HG02938 (cell line): ENCODE measurements at regions not wholly inside any gene's neighbourhood (a gene's known extent, or its start where the extent isn't known, plus 50 kb on each side); places are given as distances from the start of the nearest gene placed in this dataset.

Experiments used
- ATAC-seq: cut with Tn5 transposase; IDR thresholded peaks from one replicate; pipeline ENCODE4 v1.9.1; 2021; ENCODE audit warnings: mild to moderate bottlenecking, moderate library complexity; ENCODE audit not compliant: unreplicated experiment

DNA sequence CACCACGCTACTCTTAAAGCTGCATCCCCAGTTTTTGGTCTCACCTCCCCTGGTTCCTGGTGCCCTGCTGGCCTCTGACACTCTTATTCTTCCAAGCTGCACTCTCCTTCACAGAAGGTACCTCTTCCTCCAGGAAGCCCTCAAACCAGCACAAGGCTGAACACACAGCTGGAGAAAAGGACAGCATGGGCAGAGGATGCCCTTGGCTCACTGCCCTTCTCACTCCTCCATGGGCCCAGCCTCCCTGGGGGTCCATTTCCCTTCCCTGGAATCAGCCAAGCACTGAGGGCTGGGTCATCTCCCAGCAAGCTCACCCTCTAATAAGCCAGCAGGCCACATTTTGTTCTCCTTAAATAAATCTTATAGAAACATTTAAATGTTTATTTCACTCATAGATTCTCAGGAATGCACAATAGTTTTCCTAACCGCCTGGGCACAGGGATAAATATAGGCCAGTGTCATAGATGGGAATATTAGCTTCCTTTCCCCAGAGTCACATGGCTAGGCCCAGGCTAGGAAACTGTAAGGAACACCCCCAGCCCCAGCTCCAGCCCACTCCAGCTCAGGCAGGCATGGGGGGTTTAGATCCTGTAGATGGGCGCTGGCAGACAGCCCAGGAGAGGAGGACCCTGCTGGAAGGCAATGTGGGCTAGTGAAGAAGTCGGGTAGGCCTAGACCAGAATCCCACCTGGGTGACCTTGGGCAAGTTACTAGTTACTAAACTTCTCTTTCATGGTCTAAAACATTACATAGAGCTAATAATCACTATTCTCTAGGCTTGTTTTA, 51.5 kb downstream of the IRAG1 start:
- no peak for ATAC-seq

DNA sequence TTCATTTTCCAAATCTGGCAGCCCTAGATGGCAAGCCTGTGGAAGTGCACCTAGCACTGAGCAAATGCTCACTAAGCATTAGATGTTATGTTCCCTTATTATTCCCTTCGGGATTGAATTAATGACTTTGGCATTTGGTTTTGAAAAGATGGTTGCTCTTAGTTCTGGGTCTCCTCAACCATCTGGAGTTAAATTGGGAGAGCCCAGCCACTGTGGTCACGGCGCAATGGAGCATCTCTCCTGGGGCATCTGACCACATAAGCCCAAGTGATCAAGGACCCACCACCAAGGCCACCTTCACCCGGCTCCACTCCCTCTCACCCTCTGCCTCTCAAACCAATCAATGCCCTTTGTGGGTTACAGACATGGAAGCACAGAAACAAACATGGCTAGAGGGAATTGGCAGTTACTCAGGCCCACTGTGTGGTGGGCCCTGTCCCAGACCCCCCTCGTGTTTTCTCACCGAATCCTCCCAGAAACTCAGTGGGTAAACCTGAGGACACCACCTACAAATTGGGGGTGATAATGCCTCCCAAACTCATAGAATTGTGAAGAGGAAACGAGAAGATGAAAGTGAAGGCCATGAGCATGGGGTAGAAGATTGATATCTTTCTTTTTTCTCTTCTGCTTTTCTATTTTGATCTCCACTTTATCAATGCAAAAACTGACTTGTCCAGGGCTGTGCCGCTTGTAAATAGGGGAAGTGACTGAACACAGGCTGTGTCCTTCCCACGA, 52.2 kb downstream of the IRAG1 start:
- ATAC-seq, result peak; percentile 92

- ATAC-seq, result no peak
Observed at GRCh38 chr11:10640308-10640707, 53.2 kb downstream of the IRAG1 start.

DNA sequence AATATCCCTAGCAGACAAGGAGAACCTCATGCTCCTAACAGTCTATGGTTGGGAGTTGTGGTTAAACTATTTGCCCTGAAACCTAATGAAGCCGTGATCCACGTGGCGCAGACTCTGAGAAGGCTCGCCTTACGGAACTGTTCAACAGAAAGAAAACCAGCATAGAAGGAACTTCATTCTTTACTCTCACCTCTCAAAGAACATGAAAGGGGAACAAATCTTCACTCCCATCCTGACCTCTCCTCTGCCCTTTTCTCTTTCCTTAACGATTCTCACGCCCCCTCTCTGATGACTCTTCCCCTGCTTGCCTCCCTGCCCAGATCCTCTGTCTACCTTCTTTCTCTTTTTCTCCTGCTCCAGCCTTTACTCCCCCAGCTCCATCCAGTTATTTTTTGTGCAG, 54.2 kb downstream of the IRAG1 start:
- ATAC-seq, result no peak

GRCh38 chr11:10638316-10638925, 55.1 kb downstream of the IRAG1 start:
- ATAC-seq, result no peak

DNA sequence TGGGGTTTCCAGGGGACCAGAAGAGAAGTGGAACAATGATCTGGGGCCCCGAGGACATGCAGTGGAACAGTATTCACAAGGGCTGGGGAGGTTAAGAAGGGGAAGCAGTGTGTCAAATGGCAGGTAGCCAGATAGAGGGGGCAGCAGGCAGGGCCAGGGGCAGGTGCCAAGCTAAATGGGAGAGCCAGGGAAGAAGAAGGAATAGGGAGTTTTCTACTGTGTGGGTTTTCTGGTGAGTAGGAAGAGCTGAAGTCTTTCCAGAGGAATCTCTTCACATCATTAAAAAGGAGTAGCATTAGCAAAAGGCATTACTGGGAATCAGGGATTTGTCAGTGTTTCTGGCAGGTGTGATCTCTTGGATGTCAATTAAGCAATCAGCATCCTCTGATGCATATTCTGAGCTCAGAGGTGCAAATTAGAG, 55.8 kb downstream of the IRAG1 start:
- ATAC-seq, result no peak

DNA sequence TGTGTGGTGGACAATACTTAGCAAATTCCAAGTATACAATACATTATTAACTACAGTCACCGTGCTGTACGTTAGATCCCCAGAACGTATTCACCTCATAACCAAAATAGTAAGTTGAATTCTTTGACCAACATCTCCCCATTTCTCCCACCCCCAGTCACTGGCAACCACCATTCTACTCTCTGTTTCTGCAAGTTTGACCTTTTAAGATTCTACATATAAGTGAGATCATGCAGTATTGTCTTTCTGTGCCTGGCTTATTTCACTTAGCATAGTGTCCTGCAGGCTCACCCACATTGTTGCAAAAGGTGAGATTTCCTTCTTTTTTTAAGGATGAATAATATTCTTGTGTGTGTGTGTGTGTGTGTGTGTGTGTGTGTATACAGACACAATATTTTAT, 59.1 kb downstream of the IRAG1 start:
- ATAC-seq, result no peak

DNA sequence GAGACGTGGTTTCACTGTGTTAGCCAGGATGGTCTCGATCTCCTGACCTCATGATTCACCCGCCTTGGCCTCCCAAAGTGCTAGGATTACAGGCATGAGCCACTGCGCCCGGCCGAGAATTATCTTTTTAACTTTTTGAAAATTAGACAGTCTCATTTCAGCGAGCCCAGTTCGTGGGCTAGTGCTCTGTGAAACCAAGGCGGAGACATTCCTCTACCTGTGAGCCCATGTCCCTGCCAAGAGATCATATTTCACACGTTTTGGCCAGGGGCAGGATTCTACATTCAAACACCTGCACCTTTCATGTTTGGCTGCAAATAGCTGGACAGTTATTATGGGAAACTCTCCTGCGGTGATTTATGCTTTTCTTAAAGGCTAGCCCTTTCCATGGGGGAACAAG, 60.3 kb downstream of the IRAG1 start:
- ATAC-seq, result no peak

- ATAC-seq, result no peak
Observed at GRCh38 chr11:10632483-10632882, 61.1 kb downstream of the IRAG1 start.

- ATAC-seq, result no peak
Observed at GRCh38 chr11:10631761-10632160, 61.8 kb downstream of the IRAG1 start.

DNA sequence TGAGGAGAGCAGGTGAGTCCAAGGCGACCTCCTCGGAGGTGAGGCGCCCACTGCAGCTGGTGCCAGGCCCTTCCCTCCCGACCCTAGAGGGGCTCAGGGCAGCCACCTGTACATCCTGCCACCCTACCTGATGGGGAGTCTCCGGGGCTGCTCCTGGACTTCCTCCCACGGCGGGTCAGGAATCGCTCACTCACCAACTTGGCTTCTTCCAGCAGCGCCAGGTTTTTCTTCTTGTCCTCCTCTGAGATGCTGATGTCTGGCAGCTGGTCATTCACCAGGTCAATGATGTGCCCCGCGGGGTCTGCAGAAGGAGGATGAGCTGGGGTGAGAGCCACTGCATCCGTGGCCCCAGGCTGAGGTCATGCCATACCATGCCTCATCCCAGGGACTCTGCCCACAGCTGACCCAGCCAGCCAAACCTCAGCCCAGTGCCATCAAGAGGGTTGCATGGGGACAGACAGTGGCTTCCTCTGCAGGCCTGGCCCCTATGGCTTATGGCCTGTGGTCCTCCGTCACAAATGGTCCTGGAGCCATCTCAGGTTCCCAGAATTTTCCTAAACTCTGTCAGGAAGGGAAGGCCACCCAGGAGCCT, 61.0 kb upstream of the LYVE1 start:
- ATAC-seq, result no peak

DNA sequence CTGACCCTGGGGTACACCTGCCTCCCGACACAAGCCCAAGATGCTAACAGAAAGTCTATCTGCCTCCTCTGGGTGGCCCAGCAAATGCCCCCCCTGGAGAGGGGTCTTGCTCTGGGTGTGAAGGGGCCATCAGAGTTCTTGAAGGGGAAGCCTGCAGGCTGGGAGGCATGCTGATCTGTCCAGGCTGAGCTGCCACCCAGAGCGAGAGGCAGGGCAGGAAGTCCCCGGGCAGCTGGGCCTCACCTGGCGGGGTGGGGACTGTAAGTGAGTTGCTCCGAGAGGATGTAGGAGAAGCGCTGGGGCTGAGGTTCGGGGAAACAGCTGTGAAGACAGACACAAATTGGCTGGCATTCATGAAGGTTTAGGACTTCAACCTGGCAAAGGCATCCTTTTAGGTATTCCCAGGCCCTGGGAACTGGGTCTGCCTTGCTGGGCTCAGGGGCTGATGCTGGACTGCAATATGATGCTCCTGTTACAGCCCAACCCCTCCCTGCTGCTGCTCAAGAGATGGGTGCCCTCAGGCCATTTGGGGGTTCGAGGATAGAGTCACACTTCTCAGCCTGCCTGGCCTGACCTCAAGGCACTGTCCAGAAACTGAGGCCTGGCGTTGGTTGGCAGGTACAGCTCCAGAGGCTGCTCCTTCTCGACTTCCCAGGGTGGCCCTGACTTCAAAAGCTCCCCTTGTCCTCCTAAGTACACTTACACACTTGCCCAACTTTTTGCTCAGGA, 60.2 kb upstream of the LYVE1 start:
- no peak for ATAC-seq

GRCh38 chr11:10627816-10628215, 59.4 kb upstream of the LYVE1 start:
- ATAC-seq, result no peak

- ATAC-seq, result no peak
Observed at GRCh38 chr11:10627291-10627690, 58.8 kb upstream of the LYVE1 start.

DNA sequence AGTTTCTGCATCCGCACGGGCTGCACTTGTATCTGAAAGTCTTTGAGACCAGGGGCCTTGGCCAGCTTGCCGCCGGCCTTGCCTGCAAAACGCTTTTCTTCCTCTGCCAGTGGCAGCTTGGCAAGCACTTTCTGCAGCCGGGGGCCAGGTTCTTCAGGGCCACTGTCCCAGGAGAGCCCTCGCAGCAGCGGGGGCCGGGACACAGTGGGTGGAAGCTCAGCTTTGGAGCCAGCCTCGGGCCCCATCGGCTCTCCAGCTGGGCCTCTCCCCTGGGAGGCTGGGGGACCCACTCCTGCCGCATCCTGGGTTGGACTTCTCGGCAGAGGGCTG, 57.5 kb upstream of the LYVE1 start:
- ATAC-seq, result no peak

DNA sequence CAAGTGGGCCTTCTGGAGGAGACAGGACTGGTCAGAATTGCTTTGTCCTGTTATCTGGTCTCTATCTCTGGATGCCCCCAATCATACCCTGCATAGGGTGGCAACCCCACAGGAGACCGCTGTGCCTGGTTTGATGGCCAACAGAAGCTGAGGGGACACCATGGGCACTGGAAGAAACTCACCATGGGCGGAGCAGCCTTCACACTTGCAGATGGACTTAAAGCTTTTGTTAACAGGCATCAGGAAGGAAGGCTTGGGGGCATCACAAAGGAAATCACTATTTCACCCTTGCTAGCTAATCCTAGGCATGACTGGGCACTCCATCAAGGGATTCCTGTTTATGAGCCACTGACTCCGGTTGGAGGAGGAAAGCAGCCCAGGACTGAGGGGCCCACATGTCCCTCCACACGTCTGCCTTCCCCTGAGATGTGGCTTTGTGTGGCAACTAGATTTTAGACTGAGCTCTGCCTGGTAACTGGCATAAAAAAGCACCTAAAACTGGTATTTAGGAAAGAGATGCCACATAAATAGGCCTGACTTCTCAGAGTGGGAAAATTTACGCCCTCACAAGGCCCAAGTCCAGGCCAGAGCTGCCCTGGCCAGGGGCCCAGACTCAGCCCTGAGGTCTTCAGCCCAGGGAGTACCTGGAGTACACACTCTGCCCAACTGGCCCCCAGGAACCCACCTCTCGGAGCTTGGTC, 57.0 kb upstream of the LYVE1 start:
- ATAC-seq, result no peak

DNA sequence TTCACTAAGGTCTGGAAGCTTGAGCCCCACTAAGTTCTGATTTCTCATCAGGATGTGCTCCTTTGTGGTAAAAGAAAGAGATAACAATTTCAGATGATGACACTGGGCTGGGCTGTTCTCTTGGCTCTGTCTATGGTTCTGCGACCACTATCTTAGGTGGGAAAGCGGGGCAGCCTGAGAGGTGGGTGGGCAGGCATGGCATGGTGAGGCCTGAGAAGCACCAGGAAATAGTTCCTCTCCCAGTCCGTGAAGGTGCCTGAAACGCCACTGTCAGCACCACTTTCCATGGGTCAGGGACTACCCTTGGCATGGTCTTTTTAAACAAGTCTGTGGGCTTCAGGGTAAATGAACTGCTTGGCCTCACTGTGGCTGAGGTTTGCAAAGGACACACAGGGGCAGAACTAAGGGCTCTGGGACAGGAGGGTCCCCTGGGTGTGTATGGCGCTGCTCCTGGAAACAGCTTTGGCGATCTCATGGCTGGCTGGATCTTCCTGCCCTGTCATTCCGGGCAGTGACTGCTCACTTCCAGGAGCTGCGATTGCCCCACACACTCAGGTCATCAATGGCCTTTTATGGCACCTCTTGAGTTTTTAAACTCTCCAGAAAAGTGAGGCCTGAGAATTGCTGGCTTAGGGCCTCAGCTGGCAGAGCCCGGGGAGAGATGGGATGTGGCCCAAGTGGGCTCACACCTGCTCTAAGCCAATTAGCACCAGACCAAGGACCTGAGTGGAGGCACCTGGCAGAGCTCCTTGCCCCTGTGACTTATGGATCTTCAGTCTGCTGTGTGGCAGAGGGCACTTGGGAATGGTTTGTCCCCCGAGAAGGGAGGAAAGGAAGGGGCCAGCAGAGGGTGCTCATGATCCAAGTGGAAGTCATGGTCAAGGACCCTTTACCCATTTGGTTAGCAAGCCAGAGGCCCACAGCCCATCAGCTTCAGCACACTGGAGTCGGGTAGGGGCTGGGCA, 55.6 kb upstream of the LYVE1 start:
- ATAC-seq, result no peak

- no peak for ATAC-seq
Observed at GRCh38 chr11:10622957-10623791, 54.7 kb upstream of the LYVE1 start.
